Sigmoid colon (tissue), 6 donors: ENCODE measurements at regions not wholly inside any gene's neighbourhood (a gene's known extent, or its start where the extent isn't known, plus 50 kb on each side); places are given as distances from the start of the nearest gene placed in this dataset.

Experiments used
- DNase-seq: peaks from one replicate; pipeline ENCODE4 v3.0.0-alpha.2; 2019
- H3K27ac ChIP-seq, 4 donors: fragments of 200-600 bp; sonication (generic); one replicate each; pipeline ENCODE4 v1.5.1; 2016 to 2019; ENCODE audit warnings: mild to moderate bottlenecking in 1 of 4
- H3K27me3 ChIP-seq, 3 donors: fragments of 200-600 bp; sonication (generic); one replicate each; pipeline ENCODE4 v1.5.1; 2019; ENCODE audit warnings: mild to moderate bottlenecking in 1 of 3
- H3K36me3 ChIP-seq, 4 donors: fragments of 200-600 bp; sonication (generic); one replicate each; pipeline ENCODE4 v1.5.1; 2016 to 2019
- H3K4me1 ChIP-seq, 4 donors: fragments of 200-600 bp; sonication (generic); one replicate each; pipeline ENCODE4 v1.5.1; 2017 to 2019
- H3K4me3 ChIP-seq, 4 donors: fragments of 200-600 bp; sonication (generic); one replicate each; pipeline ENCODE4 v1.5.1; 2017 to 2019; ENCODE audit warnings: mild to moderate bottlenecking in 2 of 4, moderate library complexity in 1 of 4
- H3K9me3 ChIP-seq, 4 donors: fragments of 200-600 bp in 3 of 4; sonication (generic) in 3 of 4; one replicate each; pipeline versions ENCODE4 v1.5.1 to v1.6.1; 2013 to 2019
- EP300 ChIP-seq, 4 donors: sonication (generic); formaldehyde crosslinking; IDR thresholded peaks; one replicate each; pipeline ENCODE4 v1.6.1; 2017; ENCODE audit warnings: antibody characterized with exemption in 4 of 4
- POLR2A ChIP-seq, 2 donors: fragments of 450-650 bp; IDR thresholded peaks; one replicate each; pipeline ENCODE4 v1.6.1; 2016; ENCODE audit warnings: antibody characterized with exemption in 2 of 2, mild to moderate bottlenecking in 2 of 2, moderate library complexity in 2 of 2
- POLR2AphosphoS5 ChIP-seq, 4 donors: sonication (generic); formaldehyde crosslinking; IDR thresholded peaks; one replicate each; pipeline ENCODE4 v1.6.1; 2017; ENCODE audit warnings: antibody characterized with exemption in 4 of 4
- WGBS, 2 donors: extraction: QIAGEN DNeasy Blood & Tissue Kit; methylation state at CpG; one replicate each; pipeline ENCODE4 v1.1.7; 2013; 5-methylcytosine and 5-hydroxymethylcytosine counted together
- intact Hi-C: fragments of 100-400 bp; cut with DNase I; formaldehyde crosslinking; loops from one replicate; pipeline ENCODE4 v1.15.1; 2023
- TF ChIP-seq, protein P1 (sequence below), 4 experiments: fragments of 450-650 bp in 3 of 4; fragments of 200-600 bp in 1 of 4; IDR thresholded peaks; one replicate each; pipeline ENCODE4 v1.5.1; 2016 to 2019; ENCODE audit warnings: antibody characterized with exemption in 4 of 4, mild to moderate bottlenecking in 3 of 4, moderate library complexity in 2 of 4
- donor health status: healthy with polysubstance abuse.
- donor health status: healthy.

DNA sequence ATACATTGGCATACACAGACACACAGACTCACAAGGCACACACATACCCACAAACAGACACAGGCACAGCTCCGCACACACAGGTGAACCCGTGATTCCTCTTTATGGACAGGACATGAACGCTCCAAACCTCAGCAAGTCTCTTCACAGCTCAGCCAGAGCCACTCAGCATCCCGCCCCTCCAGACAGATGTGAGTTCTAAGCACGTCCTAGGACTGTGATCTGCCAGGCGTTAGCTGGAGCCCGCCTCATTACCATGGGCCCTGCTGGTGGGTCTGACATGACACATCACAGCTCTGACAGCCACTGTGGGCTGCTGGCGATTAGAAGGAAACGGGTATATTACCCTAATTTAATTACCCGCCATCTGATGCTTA lies 176.7 kb upstream of the PPP2R2D start:
- 83 to 84% methylated on average over 10 of the region's 10 CpGs for WGBS, 2 donors
- TF ChIP-seq EP300 (IDR thresholded peaks at IDR 0.05) (no peak), POLR2AphosphoS5 (IDR thresholded peaks at IDR 0.05) (no peak), POLR2A (IDR thresholded peaks at IDR 0.05) (no peak)
- TF ChIP-seq, protein P1, sequence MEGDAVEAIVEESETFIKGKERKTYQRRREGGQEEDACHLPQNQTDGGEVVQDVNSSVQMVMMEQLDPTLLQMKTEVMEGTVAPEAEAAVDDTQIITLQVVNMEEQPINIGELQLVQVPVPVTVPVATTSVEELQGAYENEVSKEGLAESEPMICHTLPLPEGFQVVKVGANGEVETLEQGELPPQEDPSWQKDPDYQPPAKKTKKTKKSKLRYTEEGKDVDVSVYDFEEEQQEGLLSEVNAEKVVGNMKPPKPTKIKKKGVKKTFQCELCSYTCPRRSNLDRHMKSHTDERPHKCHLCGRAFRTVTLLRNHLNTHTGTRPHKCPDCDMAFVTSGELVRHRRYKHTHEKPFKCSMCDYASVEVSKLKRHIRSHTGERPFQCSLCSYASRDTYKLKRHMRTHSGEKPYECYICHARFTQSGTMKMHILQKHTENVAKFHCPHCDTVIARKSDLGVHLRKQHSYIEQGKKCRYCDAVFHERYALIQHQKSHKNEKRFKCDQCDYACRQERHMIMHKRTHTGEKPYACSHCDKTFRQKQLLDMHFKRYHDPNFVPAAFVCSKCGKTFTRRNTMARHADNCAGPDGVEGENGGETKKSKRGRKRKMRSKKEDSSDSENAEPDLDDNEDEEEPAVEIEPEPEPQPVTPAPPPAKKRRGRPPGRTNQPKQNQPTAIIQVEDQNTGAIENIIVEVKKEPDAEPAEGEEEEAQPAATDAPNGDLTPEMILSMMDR (IDR thresholded peaks at IDR 0.05): no peak
- H3K27me3 ChIP-seq: no peaks in the 10 kb centered on the region
- no peak overlapping the region for H3K4me3 ChIP-seq
- H3K9me3 ChIP-seq: no peaks in the 10 kb centered on the region
- intact Hi-C loops: no loop called here
- H3K4me1 ChIP-seq: peaks cover 0 to 14% (median 11%) of the 10 kb centered on the region in 4 donors
- no peak overlapping the region for H3K27ac ChIP-seq
- DNase-seq: no peak
- no peaks in the 10 kb centered on the region for H3K36me3 ChIP-seq

DNA sequence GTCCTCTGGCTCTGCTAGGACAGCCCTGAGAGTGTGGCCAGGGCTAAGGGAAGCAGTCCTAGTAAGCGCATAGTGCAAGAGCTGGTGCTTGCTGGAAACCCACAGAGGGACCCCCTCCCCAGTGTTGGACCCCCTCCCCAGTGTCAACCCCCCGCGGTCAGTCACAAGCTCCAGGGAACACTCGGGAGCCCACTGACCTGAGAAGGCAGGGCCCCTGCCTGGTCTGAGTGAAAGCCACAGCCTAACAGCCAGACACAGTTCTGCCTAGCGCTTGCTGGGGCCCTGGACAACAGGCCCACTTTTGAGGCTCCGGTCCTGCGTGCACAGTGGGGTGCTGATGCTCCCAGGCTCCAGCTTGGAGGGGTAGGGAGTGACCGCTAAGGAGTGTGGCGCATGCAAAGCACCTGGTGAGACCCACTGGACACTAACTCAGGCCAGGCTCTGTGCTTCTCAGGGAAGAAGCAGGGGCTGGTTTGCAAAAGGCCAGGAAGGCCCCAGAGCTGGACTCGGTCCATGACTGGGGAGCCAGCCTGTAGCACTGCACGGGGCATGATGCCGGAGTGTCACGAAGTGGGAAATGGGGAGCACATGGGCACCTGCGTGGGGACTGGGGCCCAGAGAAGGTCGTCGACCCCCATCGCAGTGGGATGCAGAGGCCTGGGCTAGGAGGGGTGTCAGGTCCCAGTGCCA lies 175.8 kb upstream of the PPP2R2D start:
- TF ChIP-seq POLR2A (IDR thresholded peaks at IDR 0.05) (no peak), EP300 (IDR thresholded peaks at IDR 0.05) (no peak), POLR2AphosphoS5 (IDR thresholded peaks at IDR 0.05) (no peak)
- TF ChIP-seq, protein P1 (IDR thresholded peaks at IDR 0.05): no peak
- DNase-seq: peak; percentile 28
- Histone ChIP-seq H3K27ac (no peak overlapping the region), H3K4me3 (no peak overlapping the region), H3K4me1 (peaks cover 0 to 14% (median 11%) of the 10 kb centered on the region in 4 donors), H3K9me3 (no peaks in the 10 kb centered on the region), H3K27me3 (no peaks in the 10 kb centered on the region), H3K36me3 (no peaks in the 10 kb centered on the region)
- 92% methylated on average over 17 of the region's 17 CpGs for WGBS, 2 donors
- intact Hi-C loops: no loop called here

DNA sequence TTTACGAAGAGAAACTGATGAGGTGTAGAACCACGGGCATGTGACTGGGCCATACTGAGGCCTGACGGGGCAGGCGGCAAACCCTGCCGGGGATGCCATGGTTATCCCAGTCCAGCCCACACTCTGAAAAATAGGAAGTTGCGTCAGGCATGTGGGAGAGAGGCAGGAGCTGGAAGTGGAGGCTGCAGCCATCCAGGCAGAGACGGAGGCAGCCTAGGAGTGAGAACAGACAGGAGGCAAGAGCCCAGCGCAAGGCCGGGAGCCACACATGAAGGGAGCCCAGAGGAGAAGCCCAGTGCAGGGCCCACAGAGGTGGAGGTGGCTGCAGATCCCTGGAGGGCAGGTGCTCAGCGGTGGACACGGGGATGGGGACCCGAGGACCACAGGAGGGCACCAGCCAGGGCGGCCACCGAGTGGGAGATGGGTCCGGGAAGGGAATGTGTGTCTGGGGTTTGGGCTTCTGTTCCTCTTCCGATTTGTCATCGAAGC lies 175.2 kb upstream of the PPP2R2D start:
- H3K9me3 ChIP-seq: no peaks in the 10 kb centered on the region
- 87 to 90% methylated on average over 17 of the region's 17 CpGs for whole genome bisulfite sequencing, 2 donors
- DNase-seq: peak; percentile 50
- intact Hi-C loops: no loop called here
- TF ChIP-seq EP300 (IDR thresholded peaks at IDR 0.05) (no peak), POLR2A (IDR thresholded peaks at IDR 0.05) (no peak), POLR2AphosphoS5 (IDR thresholded peaks at IDR 0.05) (no peak)
- TF ChIP-seq, protein P1 (IDR thresholded peaks at IDR 0.05): no peak
- no peaks in the 10 kb centered on the region for H3K36me3 ChIP-seq
- no peaks in the 10 kb centered on the region for H3K27me3 ChIP-seq
- H3K4me1 ChIP-seq: peaks cover 0 to 14% (median 11%) of the 10 kb centered on the region in 4 donors
- H3K4me3 ChIP-seq: no peak overlapping the region
- no peak overlapping the region for H3K27ac ChIP-seq

DNA sequence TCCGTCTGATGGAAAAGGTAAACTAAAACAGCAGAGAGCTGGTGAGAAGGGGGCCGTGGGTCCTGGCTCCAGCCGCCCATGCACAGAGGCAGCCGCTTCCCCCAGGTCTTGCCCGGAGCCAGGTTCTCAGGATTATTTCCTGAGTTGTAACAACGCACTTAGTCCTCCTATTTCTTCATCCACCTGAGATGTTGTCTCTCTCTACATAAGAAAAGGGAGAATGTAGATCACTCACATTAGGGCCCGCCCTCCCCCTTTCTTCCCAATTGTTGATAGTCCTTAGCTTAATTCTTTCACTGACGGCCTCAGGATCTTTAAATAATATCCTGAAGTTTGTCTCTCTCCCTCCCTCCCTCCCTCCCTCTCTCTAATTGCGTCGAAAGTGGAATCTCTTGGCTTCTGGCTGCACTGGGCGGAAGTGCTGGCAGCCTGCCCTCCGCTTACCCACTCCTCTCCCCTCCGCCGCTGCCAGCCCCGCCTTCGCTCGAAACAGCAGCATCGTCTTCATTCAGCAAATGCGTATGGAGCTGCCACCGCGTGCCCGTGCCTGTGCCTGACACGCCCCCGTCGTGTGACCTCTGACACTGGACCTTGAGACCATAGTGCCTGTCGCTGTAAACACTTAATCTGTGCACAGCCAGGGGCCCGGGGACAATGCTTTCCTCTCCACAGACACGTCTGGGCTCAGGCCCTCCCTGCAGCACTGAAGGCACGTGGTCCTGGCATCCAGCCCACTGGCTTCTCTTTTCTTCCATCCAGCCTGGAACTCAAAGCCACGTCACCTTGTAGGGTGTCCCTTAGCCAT lies 174.5 kb upstream of the PPP2R2D start:
- H3K4me3 ChIP-seq: peak overlapping the region in 3 of 4 donors; percentile 21 to 37 (median 25)
- 19 to 24% methylated on average over 30 of the region's 30 CpGs for WGBS, 2 donors
- peaks cover 0 to 14% (median 11%) of the 10 kb centered on the region in 4 donors for H3K4me1 ChIP-seq
- no peaks in the 10 kb centered on the region for H3K27me3 ChIP-seq
- H3K27ac ChIP-seq: no peak overlapping the region
- intact Hi-C loops: no loop called here
- no peaks in the 10 kb centered on the region for H3K36me3 ChIP-seq
- TF ChIP-seq EP300 (IDR thresholded peaks at IDR 0.05): no peak
- TF ChIP-seq, protein P1 (IDR thresholded peaks at IDR 0.05): no peak
- TF ChIP-seq POLR2A (IDR thresholded peaks at IDR 0.05): no peak
- no peak for TF ChIP-seq POLR2AphosphoS5 (IDR thresholded peaks at IDR 0.05)
- DNase-seq: peak; percentile 77
- H3K9me3 ChIP-seq: no peaks in the 10 kb centered on the region
